ENCODE measurements at regions not wholly inside any gene's neighbourhood (a gene's known extent, or its start where the extent isn't known, plus 50 kb on each side); places are given as distances from the start of the nearest gene placed in this dataset.
"Not testable (repeated sequence)": the region's sequence is repeated elsewhere in the genome, so short reads cannot be mapped to it uniquely, and the experiment has no call there.

DNA sequence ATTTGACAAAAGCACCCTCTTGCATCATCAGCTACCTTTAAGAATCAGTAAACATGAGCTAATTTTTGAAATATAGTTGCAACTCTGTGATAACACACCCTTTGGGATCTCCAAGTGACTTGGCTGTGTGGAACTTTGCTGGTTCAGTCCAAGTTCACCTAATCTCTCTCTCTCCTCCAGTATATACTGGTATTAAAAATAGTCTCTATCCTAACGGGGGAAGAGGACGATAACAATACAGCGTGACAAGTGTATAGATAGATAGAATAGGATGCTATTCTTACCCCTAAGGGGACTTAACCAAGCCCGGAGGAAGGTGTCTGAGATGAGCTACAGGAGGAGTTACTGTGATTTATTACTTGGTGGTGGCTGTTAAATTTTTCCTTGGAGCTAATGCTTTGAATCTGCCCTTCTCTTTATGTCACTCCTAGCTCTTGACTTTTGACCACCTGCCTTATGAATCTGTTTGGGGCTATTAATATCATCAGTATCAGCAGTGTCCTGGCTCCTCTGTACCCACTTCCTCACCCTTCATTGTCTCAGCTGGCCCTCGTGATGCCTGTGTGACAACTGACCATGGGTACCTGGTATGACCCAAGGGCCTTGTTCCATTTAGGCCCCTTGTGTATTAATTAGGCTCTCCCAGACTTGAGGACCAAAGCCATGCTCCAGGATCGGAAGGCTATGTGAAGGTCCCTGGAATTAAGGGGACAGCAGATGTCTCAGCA, 223.9 kb downstream of the SREK1 start:
- Histone ChIP-seq H3K9me3 (ENCODE audit: severe bottlenecking) (no peaks in the 10 kb centered on the region), H3K27me3 (ENCODE audit: insufficient read depth, poor library complexity, severe bottlenecking) (peaks cover 9% of the 10 kb centered on the region), H3K27ac (ENCODE audit: poor library complexity, severe bottlenecking) (no peak overlapping the region), H3K4me3 (ENCODE audit: severe bottlenecking) (no peak overlapping the region), H3K36me3 (ENCODE audit: low read depth) (no peaks in the 10 kb centered on the region), H3K4me1 (ENCODE audit: insufficient read depth, poor library complexity, severe bottlenecking) (no peaks in the 10 kb centered on the region)
- DNase-seq (ENCODE audit: low spot score) = no peak
- no peak for ATAC-seq (ENCODE audit: low read depth)
- TF ChIP-seq, protein P1, sequence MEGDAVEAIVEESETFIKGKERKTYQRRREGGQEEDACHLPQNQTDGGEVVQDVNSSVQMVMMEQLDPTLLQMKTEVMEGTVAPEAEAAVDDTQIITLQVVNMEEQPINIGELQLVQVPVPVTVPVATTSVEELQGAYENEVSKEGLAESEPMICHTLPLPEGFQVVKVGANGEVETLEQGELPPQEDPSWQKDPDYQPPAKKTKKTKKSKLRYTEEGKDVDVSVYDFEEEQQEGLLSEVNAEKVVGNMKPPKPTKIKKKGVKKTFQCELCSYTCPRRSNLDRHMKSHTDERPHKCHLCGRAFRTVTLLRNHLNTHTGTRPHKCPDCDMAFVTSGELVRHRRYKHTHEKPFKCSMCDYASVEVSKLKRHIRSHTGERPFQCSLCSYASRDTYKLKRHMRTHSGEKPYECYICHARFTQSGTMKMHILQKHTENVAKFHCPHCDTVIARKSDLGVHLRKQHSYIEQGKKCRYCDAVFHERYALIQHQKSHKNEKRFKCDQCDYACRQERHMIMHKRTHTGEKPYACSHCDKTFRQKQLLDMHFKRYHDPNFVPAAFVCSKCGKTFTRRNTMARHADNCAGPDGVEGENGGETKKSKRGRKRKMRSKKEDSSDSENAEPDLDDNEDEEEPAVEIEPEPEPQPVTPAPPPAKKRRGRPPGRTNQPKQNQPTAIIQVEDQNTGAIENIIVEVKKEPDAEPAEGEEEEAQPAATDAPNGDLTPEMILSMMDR (IDR thresholded peaks at IDR 0.05; ENCODE audit: poor library complexity, severe bottlenecking) = no peak

DNA sequence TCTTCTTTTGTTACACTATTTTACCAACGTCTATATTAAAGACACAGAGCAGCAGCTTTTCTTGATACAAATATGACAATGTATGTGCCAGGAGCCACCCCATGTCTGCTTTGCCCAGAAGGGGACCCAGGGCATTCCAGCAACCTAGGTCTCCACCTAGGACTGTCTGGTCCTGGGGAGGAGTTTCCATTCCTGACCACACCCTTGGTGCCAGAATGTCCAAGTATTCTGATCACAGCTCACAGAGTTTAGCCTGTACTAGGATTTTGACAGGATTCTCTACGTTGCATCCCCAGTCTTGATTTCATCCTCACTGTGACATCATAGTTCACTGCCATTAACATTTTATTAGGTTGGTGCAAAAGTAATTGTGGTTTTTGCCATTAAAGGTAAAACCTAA, 224.7 kb downstream of the SREK1 start:
- Histone ChIP-seq H3K4me1 (ENCODE audit: insufficient read depth, poor library complexity, severe bottlenecking) (no peaks in the 10 kb centered on the region), H3K36me3 (ENCODE audit: low read depth) (no peaks in the 10 kb centered on the region), H3K27ac (ENCODE audit: poor library complexity, severe bottlenecking) (no peak overlapping the region), H3K4me3 (ENCODE audit: severe bottlenecking) (no peak overlapping the region), H3K9me3 (ENCODE audit: severe bottlenecking) (no peaks in the 10 kb centered on the region), H3K27me3 (ENCODE audit: insufficient read depth, poor library complexity, severe bottlenecking) (peaks cover 4% of the 10 kb centered on the region)
- DNase-seq (ENCODE audit: low spot score) = no peak
- no peak for ATAC-seq (ENCODE audit: low read depth)
- TF ChIP-seq, protein P1 (IDR thresholded peaks at IDR 0.05; ENCODE audit: poor library complexity, severe bottlenecking) = no peak

DNA sequence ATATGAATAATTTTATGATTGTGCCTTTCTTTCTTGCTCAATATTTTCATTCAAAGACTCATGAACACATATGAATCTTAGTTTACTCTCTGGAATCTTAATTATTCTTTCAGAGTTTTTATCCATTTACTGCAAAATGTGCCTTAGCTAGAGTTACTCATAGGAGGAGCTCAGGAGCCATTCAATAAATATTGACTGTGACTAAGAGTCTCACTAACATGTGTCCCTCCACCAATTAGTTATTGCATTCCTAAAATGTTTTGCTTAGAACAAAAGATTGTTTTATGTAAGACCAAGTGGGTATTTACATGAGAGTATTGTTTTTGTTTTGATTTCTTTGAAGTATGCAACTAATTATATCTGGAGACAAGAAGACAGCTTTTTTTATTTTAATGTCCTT, 218.4 kb upstream of the MAST4 start:
- no peak overlapping the region for H3K4me3 ChIP-seq (ENCODE audit: severe bottlenecking)
- no peaks in the 10 kb centered on the region for H3K9me3 ChIP-seq (ENCODE audit: severe bottlenecking)
- no peak overlapping the region for H3K27ac ChIP-seq (ENCODE audit: poor library complexity, severe bottlenecking)
- TF ChIP-seq, protein P1 (IDR thresholded peaks at IDR 0.05; ENCODE audit: poor library complexity, severe bottlenecking) = no peak
- DNase-seq (ENCODE audit: low spot score) (no peak), ATAC-seq (ENCODE audit: low read depth) (no peak)
- H3K36me3 ChIP-seq (ENCODE audit: low read depth) = no peaks in the 10 kb centered on the region
- no peaks in the 10 kb centered on the region for H3K4me1 ChIP-seq (ENCODE audit: insufficient read depth, poor library complexity, severe bottlenecking)
- peaks cover 11% of the 10 kb centered on the region for H3K27me3 ChIP-seq (ENCODE audit: insufficient read depth, poor library complexity, severe bottlenecking)

DNA sequence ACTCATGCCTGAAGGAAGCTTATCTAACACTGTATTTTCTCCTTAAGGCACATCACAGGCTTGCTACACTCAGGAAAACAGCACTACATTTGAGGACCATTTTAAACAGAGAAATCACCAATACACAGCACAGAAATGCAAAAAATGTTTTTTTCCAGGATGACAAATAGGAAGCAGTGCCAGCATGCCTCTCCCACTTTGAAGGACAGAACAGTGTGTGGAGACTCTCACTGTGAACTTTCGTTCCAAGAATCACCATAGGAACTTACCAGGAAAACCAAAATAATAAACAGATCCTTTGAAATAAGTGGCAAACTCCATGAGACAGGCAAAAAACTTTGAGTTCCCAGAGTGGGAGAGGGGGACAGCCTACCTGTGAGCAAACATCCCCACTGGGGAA, 217.8 kb upstream of the MAST4 start:
- Histone ChIP-seq H3K4me1 (ENCODE audit: insufficient read depth, poor library complexity, severe bottlenecking) (no peaks in the 10 kb centered on the region), H3K4me3 (ENCODE audit: severe bottlenecking) (no peak overlapping the region), H3K36me3 (ENCODE audit: low read depth) (no peaks in the 10 kb centered on the region), H3K27me3 (ENCODE audit: insufficient read depth, poor library complexity, severe bottlenecking) (peaks cover 11% of the 10 kb centered on the region), H3K27ac (ENCODE audit: poor library complexity, severe bottlenecking) (no peak overlapping the region), H3K9me3 (ENCODE audit: severe bottlenecking) (no peaks in the 10 kb centered on the region)
- DNase-seq (ENCODE audit: low spot score) (no peak), ATAC-seq (ENCODE audit: low read depth) (no peak)
- TF ChIP-seq, protein P1 (IDR thresholded peaks at IDR 0.05; ENCODE audit: poor library complexity, severe bottlenecking) = no peak

DNA sequence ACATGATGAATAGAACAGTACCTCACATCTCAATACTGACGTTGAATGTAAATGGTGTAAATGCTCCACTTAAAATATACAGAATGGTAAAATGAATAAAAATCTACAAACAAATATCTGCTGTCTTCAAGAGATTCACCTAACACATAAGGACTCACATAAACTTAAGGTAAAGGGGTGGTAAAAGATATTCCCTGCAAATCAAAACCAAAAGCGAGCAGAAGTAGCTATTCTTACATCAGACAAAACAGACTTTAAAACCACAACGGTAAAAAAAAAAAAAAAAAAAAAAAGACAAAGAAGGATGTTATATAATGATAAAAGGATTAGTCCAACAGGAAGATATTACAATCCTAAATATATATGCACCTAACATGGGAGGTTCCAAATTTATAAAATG, 214.0 kb upstream of the MAST4 start:
- Histone ChIP-seq H3K27ac (ENCODE audit: poor library complexity, severe bottlenecking) (no peak overlapping the region), H3K27me3 (ENCODE audit: insufficient read depth, poor library complexity, severe bottlenecking) (no peaks in the 10 kb centered on the region), H3K9me3 (ENCODE audit: severe bottlenecking) (no peaks in the 10 kb centered on the region), H3K36me3 (ENCODE audit: low read depth) (no peaks in the 10 kb centered on the region), H3K4me1 (ENCODE audit: insufficient read depth, poor library complexity, severe bottlenecking) (no peaks in the 10 kb centered on the region), H3K4me3 (ENCODE audit: severe bottlenecking) (no peak overlapping the region)
- DNase-seq (ENCODE audit: low spot score) = no peak
- no peak for ATAC-seq (ENCODE audit: low read depth)
- TF ChIP-seq, protein P1 (IDR thresholded peaks at IDR 0.05; ENCODE audit: poor library complexity, severe bottlenecking) = no peak

DNA sequence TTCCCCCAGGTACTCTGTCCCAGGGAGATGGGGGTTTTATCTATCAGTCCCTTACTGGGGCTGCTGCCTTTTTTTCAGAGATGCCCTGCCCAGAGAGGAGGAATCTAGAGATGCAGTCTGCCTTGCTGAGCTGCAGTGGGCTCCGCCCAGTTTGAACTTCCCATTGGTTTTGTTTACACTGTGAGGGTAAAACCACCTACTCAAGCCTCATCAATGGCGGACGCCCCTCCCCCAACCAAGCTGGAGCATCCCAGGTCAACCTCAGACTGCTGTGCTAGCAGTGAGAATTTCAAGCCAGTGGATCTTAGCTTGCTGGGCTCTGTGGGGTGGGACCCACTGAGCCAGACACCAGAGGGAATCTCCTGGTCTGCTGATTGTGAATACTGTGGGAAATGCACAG, 191.0 kb upstream of the MAST4 start:
- not testable (repeated sequence) for H3K4me1 ChIP-seq (ENCODE audit: insufficient read depth, poor library complexity, severe bottlenecking); H3K4me3 ChIP-seq (ENCODE audit: severe bottlenecking); H3K36me3 ChIP-seq (ENCODE audit: low read depth); H3K27ac ChIP-seq (ENCODE audit: poor library complexity, severe bottlenecking); DNase-seq (ENCODE audit: low spot score); H3K9me3 ChIP-seq (ENCODE audit: severe bottlenecking); ATAC-seq (ENCODE audit: low read depth)
- peaks cover 15% of the 10 kb centered on the region for H3K27me3 ChIP-seq (ENCODE audit: insufficient read depth, poor library complexity, severe bottlenecking)

All from RWPE2 (cell line).